PFSK-1 (cell line): ENCODE measurements at regions not wholly inside any gene's neighbourhood (a gene's known extent, or its start where the extent isn't known, plus 50 kb on each side); places are given as distances from the start of the nearest gene placed in this dataset.

Experiments used
- FOXP2 ChIP-seq: optimal IDR thresholded peaks from 2 replicates; pipeline ENCODE3; 2011; ENCODE audit warnings: borderline replicate concordance, control low read depth, inconsistent platforms; ENCODE audit not compliant: insufficient read depth; ENCODE audit errors: extremely low read length, extremely low read depth
- POLR2AphosphoS5 ChIP-seq: IDR thresholded peaks from 2 replicates; pipeline ENCODE4 v1.6.1; 2012; ENCODE audit warnings: low read depth, mild to moderate bottlenecking, control low read depth, low read length, moderate library complexity
- SIN3A ChIP-seq: IDR thresholded peaks from 2 replicates; pipeline ENCODE4 v1.6.1; 2012; ENCODE audit warnings: mild to moderate bottlenecking, low read length, moderate library complexity, borderline replicate concordance; ENCODE audit not compliant: insufficient read depth
- TAF1 ChIP-seq: IDR thresholded peaks from 2 replicates; pipeline ENCODE4 v1.6.1; 2012; ENCODE audit warnings: low read length, control low read depth, borderline replicate concordance; ENCODE audit not compliant: insufficient read depth
- TF ChIP-seq, protein P1 (sequence below), 2 experiments: IDR thresholded peaks; 2 replicates each; pipeline versions ENCODE4 v1.6.1 to v1.8.0; 2011 to 2012; ENCODE audit warnings: low read depth in 2 of 2, low read length in 2 of 2, control low read depth in 1 of 2, inconsistent platforms in 1 of 2, mild to moderate bottlenecking in 1 of 2, moderate library complexity in 1 of 2; ENCODE audit not compliant: insufficient read depth in 1 of 2

GRCh38 chr3:80697291-80697690 lies 929.5 kb upstream of the ROBO1 start:
- no peak for TF ChIP-seq TAF1
- no peak for TF ChIP-seq POLR2AphosphoS5
- TF ChIP-seq SIN3A, result no peak
- TF ChIP-seq FOXP2, result no peak
- TF ChIP-seq, protein P1, sequence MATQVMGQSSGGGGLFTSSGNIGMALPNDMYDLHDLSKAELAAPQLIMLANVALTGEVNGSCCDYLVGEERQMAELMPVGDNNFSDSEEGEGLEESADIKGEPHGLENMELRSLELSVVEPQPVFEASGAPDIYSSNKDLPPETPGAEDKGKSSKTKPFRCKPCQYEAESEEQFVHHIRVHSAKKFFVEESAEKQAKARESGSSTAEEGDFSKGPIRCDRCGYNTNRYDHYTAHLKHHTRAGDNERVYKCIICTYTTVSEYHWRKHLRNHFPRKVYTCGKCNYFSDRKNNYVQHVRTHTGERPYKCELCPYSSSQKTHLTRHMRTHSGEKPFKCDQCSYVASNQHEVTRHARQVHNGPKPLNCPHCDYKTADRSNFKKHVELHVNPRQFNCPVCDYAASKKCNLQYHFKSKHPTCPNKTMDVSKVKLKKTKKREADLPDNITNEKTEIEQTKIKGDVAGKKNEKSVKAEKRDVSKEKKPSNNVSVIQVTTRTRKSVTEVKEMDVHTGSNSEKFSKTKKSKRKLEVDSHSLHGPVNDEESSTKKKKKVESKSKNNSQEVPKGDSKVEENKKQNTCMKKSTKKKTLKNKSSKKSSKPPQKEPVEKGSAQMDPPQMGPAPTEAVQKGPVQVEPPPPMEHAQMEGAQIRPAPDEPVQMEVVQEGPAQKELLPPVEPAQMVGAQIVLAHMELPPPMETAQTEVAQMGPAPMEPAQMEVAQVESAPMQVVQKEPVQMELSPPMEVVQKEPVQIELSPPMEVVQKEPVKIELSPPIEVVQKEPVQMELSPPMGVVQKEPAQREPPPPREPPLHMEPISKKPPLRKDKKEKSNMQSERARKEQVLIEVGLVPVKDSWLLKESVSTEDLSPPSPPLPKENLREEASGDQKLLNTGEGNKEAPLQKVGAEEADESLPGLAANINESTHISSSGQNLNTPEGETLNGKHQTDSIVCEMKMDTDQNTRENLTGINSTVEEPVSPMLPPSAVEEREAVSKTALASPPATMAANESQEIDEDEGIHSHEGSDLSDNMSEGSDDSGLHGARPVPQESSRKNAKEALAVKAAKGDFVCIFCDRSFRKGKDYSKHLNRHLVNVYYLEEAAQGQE (IDR thresholded peaks at IDR 0.05; ENCODE audit: insufficient read depth in 1 of 2, low read depth in 2 of 2, low read length in 2 of 2), result no peak

- no peak for TF ChIP-seq POLR2AphosphoS5
- no peak for TF ChIP-seq FOXP2
- TF ChIP-seq, protein P1 (IDR thresholded peaks at IDR 0.05; ENCODE audit: insufficient read depth in 1 of 2, low read depth in 2 of 2, low read length in 2 of 2), result no peak
- no peak for TF ChIP-seq SIN3A
- TF ChIP-seq TAF1, result no peak
Measured at GRCh38 chr3:80696280-80696679, 928.5 kb upstream of the ROBO1 start.

DNA sequence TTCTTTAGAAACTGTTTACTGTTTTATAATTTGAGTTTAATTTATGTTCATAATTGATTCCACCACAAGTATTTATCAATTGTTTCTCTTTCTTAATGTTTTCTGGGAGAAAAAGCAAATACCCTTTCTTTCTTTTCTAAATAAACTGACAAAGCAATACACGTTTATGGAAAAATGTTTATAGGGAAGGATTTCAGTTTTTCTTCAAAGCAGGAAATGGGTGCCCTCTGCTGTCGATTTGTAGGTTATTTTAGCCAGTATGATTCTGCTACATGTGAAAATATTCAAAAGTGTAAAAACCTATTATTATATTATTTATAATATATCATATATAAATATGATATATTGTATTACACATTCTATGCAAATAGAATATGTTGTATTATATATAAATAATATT lies 921.0 kb upstream of the ROBO1 start:
- no peak for TF ChIP-seq POLR2AphosphoS5
- no peak for TF ChIP-seq TAF1
- TF ChIP-seq SIN3A, result no peak
- no peak for TF ChIP-seq FOXP2
- TF ChIP-seq, protein P1 (IDR thresholded peaks at IDR 0.05; ENCODE audit: insufficient read depth in 1 of 2, low read depth in 2 of 2, low read length in 2 of 2), result no peak

DNA sequence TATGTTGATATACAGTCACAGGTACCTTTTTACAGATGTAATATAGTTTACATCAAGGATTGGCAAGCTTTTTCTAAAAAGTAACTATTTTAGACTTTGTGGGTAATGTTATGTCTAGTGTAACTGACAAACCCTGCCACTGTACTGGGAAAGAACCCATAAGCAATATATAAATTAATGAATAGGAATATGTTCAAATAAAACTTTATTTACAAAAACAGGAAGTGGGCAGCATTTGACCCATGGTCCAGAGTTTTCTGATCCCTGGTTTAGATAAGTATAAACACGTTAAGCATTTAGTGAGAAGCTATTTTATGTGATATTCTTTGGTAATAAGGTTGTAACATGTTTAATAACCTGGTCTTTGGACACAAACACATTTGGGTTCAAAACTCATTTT lies 915.2 kb upstream of the ROBO1 start:
- TF ChIP-seq FOXP2 (no peak), POLR2AphosphoS5 (no peak), TAF1 (no peak), SIN3A (no peak)
- TF ChIP-seq, protein P1 (IDR thresholded peaks at IDR 0.05; ENCODE audit: insufficient read depth in 1 of 2, low read depth in 2 of 2, low read length in 2 of 2), result no peak

- TF ChIP-seq POLR2AphosphoS5 (no peak), SIN3A (no peak), FOXP2 (no peak)
Measured at GRCh38 chr3:80682235-80682634, 914.4 kb upstream of the ROBO1 start.

DNA sequence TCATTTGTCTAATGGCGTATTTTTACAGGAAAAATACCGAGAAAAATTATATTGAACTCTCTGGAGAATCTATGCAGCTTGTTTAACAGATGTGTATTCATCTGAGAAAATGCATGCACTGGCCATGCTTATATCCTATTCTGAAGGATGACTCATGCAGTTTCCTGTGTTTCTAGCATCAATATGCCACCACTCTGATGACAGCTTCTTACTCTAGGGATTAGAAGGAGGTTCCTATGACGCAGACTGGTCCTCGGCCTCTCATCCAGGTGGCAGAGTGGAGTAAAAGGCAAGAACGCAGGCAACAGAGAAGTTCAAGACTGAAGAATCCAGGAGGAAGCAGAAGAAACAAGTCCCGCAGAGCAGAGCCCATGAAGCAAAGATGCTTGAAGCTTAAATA lies 910.0 kb upstream of the ROBO1 start:
- TF ChIP-seq FOXP2, result peak; percentile 52
- TF ChIP-seq, protein P1 (IDR thresholded peaks at IDR 0.05; ENCODE audit: insufficient read depth in 1 of 2, low read depth in 2 of 2, low read length in 2 of 2), result no peak
- TF ChIP-seq TAF1, result peak; percentile 36; the same call in 1 of the 2 replicates
- no peak for TF ChIP-seq SIN3A
- TF ChIP-seq POLR2AphosphoS5, result peak; percentile 31; the same call in 1 of the 2 replicates
